ENCODE measurements at regions not wholly inside any gene's neighbourhood (a gene's known extent, or its start where the extent isn't known, plus 50 kb on each side); places are given as distances from the start of the nearest gene placed in this dataset.

DNA sequence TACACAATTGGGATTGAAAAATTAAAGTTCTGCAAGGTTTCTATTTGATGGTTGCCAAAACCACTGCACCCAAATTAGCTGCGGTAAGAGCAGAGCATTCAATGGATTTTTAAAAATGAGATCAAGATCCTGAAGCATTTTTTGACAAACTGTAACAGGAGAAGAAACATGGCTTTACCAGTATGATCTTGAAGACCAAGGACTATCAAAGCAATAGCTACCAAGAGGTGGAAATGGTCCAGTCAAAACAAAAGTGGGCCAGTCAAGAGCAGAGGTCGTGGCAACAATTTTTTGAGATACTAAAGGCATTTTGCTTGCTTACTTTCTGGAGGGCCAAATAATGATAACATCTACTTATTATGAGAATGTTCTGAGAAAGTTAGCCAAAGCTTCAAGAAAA is 186.8 kb downstream of the RDH14 start:
- no peak for DNase-seq

DNA sequence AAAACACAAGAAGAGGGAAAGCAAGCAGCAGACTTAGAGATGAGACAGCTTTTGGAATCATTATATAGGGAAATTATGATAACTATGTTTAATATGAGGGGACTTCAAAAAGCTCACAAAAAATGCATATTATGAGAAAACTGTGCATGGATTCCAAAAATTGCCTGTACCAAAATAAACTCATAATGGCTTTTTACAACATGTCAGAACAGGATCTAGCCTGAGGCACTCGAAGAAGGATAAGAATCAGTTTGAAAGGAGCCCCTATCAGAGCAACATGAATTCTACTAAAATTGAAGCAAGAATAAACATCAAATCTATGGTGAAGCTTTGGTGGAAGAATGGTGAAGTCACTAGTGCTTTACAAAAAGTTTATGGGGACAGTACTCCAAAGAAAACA is 187.4 kb downstream of the RDH14 start:
- DNase-seq, result no peak

DNA sequence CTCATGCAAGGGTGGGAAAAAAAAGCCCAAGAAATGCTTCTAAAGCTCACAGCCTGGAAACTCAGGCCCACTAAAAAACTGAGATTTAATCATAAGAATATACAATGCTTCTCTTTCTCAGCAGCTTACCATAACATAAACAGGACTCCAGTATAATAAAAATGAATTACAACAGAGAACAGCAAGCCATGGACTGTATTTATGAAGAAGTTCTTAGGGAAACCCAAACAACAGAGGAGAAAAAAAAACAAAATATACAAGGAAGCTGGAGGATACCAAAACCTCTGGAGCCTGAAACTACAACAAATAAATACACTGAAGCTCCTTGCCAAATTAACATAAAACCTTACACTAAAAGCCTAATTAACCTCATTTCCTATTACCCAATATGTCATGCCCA is 187.8 kb downstream of the RDH14 start:
- no peak for DNase-seq

DNA sequence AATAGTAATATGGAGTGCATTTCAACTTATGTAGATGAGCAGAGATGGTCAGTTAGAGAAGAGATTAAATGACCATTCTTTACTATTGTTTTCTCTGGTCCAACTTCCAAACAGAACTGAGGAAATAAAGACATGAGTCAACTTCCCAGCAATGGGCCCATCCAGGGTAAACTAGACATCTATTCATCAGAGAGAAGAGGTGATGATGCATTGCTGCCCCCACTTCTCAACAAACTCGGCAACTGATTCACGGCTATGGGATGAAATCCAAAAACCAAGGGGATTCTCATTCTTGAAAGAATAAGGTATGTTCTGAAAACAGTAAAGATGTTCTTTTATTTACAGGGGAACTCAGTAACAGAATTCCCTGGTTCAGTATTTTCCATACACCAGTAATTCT is 190.7 kb downstream of the RDH14 start:
- peak; percentile 69 for DNase-seq

DNA sequence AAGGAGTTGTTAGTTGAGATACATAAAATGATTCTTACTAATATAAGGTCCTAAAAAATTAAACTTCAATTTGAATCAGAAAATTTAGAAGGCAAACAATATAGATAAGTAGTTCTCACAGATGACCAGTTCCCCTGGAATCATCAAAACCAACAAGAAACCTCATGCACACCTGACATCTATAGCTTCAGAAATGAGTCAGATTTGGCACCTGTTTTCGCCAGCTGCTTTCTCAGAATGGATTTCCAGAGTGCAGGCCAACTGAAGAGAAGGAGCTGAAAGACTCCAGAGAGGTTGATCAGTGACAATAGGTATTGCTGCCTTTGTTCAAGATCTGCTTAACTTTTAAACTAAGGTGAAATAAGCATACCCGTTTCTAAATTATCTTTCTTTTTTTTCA is 192.4 kb downstream of the RDH14 start:
- DNase-seq, result no peak

DNA sequence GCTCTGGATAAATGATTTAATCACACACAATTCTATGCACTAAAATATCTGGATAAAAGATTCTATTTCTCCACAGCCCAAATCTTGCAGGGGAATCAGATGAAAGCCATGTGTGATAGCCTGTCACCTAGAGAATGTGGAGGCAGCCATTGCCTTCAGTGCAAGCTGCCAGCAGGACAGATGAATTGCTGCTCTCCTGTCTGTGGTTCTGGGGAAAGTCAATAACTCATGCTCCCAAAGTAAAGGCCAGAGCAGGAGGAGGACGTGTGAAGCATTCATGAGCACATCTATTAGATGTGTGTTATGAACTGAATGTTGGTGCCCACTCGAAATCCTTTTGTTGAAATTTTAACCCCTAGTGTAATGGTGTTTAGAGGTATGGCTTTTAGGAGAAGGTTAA is 195.1 kb downstream of the RDH14 start:
- DNase-seq, result no peak

DNA sequence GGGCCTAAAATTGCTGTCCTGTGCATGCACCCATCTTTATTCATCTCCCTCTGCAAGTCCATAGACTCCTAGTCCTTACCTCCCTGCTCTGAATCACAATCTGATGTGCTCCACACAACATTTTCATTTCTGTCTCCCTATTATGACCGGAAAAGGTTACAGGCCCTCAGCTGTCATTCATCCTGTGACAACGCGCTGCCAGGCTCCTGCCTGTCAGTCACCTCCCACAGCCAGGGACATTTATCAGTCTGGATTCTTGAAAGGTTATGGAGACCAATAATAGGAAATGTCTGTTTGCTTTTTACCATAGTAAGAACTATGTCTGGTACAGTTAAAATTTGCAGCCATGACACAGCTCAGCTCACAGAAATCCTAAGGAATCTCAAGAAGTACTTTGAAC is 197.1 kb downstream of the RDH14 start:
- DNase-seq, result no peak

DNA sequence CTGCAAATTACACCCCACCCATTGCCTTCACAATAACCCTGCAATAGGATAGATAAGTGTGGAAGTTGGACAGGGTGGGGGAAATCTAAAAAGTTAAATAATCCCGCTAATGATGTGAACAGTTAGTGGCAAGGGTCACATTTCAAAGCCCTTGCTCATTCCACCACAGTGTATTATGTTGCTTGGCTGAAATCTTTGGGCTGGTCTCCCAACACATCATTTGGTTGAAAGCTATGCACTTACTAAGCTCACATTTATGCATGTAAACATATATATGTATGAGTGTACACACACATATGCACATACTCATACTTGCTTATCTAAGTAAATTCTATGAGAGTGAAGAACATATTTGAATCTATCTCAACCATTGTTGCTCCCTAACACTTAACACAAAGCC is 197.8 kb downstream of the RDH14 start:
- peak; percentile 85 for DNase-seq

DNA sequence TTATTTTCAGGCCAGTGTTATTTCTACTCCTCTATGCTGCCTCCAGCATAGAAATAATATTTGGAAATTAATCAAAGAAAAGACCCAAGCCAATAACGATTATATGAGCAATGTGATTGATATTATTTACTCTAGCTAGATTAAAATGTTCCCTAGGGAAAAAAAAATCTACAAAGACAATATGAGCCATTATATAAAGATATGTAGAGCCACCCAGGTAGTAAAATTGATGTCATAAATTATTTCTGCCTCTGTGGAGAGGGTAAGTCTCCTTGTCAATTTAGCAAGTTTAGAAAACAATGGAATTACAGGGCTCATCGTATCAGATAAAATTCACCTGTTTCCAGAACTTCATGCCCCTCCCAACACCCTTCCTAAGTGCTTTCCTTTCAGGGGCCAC is 202.9 kb downstream of the RDH14 start:
- DNase-seq, result no peak

DNA sequence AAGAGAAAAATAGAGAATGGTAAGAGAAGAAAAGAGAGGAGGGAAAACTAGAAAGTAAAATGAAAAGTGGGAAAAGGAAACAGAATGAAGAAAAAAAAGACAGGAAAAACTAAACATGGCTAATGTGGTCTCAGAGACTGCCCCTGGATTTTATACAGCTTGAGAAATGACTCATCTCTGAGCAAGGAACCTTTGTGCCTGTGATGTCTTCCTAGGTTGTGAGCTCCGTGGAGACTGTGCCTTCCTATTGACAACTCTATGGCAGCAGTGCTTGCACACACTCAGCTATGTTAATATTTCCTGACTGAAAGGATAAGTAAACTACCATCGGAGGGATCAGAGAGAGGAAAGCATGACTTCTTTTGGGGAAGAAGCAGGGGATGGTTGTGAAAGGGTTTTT is 203.8 kb downstream of the RDH14 start:
- DNase-seq, result peak; percentile 52

DNA sequence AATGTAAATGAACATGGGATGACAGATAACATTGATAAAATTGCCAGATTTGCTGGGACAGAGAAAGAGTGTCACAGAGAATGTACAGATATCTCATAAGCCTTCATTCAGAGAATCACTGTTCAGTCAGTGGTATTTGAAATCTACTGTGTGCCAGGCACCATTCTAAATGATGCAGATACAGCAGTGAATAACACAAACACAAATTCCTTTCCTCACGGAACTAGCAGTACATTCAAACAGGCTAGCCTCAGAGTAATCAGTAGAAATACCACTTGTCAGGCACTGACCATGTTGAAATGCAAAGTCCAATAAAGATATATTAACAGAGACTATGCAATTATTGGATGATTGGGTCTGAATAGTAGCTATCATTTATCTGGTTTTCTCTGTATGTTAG is 211.0 kb downstream of the RDH14 start:
- DNase-seq, result no peak

DNA sequence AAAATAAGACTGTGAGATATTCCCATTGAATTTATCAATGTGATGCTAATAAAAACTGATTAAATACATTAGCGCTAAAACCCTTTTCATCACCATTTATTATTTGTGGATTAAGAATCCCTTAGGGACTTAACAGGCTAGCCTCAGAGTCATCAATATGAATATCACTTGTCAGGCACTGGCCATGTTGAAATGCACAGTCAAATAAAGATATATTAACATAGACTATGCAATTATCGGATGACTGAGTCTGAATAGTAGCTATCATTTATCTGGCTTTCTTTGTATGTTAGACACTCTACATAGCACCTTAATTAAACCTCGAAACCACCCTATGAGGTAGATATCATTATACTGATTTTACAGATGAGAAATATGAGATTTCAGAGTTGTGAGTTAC is 213.6 kb downstream of the RDH14 start:
- no peak for DNase-seq

DNA sequence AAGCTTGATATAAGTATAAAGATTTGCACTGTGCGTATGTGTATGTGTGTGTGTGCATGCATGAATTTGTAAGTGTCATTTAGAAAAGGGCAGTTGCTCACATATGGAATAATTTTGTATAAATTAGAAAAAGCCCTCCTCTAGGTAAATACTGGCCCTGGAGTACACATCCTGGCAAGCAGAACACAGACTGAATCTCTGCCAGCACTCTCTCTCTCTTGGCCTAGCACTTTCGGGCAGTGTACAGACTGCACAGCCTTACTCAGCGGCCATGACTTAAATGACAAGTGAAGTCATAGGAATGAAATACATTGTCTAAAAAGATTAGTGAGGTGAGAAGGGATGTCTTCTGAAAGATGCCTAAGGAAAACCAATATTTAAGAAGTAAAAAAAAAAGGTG is 214.1 kb downstream of the RDH14 start:
- no peak for DNase-seq

DNA sequence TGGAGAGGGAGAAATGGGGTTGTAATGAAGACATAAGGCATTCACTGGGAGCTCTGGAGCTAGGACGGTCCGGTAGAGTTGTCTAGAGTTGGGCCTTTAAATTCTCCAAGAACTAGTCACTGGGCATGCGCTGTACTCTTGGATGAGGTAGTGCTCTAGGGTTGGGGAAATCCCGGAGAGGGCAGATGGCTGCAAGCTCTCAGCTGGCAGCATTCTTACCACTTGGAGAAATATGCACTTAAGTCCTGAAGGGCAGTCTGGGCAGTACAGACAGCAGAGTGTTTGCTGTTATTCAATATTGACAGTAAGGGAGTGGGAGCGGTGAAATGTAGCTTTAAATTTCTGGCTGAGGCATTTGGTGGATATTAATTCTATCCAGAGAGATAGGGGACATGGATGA is 214.6 kb downstream of the RDH14 start:
- no peak for DNase-seq

DNA sequence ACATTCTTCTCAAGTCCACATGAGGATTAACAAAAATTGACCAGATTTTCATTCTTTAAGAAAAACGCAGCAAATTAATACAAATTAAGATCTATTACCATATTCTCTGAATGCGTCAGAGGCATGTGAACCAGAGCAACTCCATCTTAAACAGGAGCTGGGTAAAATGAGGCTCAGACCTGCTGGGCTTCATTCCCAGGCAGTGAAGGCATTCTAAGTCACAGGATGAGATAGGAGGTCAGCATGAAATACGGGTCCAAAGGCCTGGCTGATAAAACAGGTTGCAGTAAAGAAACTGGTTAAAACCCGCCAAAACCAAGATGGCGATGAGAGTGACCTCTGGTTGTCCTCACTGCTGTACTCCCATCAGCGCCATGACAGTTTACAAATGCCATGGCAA is 217.6 kb downstream of the RDH14 start:
- no peak for DNase-seq

DNA sequence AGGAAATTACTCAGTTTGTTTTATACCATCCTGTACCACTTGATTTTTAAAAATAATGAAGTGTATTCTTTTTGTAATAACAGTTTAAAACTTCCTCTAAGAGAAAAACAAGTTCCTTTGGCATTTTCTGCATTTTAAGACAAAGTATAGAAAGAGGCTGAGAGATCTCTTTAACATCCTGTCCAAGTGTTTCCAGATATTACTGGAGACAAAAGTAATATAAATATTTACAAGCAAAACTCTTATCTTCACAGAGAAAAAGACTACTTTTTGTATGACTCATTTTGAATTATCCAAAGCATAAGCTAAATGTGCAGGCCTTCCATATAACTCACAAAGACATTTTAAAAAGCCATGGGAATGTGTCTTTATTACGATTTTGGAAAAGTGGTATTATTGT is 221.1 kb downstream of the RDH14 start:
- DNase-seq, result peak; percentile 11

DNA sequence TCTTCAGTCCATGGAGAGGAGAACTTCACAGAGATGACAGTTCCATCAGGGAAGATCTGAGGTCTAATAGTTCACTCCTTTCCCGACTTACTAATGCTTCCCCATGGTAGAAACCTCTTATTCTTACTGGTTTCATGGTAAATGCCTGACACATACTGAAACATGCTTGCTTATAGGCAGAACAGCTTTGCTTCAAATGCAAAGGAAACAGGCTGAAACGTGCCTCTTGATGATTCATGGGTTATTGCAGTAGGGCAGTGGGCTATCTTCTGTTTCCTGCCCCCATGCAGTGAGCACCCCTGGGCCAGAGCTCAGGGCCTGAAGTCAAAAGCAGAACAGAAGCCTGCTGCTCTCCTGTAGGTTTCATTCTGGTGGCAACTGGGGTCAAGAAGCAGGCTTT is 223.5 kb downstream of the RDH14 start:
- DNase-seq, result no peak

DNA sequence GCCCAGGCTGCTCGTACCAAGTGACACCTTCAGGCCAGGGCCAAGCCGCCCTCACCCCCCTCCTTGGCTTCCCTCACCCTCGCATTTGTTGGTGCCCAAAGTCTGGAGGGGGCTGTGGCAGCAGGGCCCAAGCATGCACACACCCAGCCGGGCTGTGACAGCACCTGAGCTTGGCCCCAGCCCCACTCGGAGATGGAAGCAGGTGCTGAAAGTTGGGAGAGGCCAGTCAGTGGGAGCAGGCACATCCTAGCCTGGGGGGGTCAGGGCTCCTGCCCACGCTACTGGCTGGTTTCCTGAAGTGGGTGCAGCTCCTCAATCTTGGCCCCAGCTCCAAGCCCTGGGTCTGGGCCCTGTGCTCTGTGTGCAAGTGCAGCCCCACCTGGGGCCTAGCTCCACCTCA is 228.0 kb downstream of the RDH14 start:
- DNase-seq, result no peak

DNA sequence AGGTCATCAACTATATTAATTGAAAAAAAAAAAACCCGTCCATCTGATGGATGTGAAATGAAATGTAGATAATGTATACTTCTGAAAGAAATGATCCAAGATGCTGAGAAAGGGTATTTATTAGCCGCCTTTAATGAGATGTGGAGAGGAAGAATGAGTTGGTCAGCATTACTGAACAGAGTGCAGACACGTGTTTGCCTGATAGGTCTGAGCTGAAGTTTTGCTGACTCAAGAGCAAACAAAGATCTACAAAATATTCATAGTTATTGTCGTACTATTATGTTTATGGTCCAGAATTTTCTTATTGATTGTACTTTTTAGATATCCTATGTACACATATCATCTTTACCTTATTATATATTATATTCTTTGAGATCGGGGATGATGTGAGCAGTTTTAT is 235.3 kb downstream of the RDH14 start:
- DNase-seq, result no peak

DNA sequence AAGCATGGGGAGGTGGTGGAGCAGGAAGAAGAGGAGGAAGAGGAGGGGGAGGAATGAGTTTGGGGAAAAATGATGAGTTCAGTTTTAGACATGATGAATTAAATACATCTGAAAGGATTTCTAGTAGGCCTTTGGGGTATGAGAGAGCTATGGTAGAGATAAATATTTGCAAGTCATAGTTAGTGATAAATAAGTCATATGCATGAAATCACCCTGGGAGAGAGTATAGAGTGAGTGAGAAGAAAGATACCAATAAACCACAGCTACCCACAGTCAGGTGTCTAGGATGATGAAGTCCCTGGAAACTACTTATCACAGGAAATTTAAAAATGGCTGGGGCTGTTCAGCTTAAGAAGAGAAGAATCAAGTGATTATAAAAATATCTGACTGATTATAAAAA is 240.5 kb downstream of the RDH14 start:
- DNase-seq, result no peak

DNA sequence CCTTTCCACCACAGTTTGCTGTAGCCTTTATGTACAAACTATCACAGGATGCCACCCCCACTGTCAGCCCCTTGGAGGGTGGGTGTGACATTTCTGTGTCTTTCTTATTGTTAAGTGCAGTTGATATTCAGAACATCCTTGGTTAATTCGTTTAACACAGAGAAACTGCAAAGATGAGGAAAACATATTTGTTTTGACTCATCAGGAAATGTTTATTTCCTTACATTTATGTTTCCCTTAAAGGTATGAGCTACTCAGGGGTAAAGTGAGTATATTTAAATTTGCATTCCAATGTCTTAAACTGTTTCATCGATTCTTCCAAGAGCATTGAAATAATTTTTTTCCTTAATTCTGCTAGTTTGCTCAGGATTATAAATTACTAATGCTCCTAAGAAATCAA is 243.4 kb downstream of the RDH14 start:
- DNase-seq, result no peak

DNA sequence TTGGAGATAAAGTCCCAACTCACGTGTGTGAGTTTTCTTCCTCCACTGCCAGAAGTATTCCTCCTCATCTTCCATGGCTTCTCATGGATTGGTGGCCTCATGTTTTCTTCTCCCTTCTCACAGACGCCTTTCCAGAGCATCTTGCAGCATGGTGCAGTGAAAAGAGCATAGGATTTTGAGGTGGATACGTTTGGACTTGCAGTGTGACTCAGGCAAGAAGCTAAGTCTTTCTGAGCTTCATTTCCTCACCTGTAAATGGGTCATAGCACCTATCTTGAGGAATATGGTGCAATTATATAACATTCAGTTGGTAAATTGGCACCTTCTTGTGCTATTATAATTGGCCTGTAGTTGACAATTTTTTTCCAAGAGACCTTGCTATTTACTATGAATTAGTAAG is 247.6 kb downstream of the RDH14 start:
- no peak for DNase-seq

DNA sequence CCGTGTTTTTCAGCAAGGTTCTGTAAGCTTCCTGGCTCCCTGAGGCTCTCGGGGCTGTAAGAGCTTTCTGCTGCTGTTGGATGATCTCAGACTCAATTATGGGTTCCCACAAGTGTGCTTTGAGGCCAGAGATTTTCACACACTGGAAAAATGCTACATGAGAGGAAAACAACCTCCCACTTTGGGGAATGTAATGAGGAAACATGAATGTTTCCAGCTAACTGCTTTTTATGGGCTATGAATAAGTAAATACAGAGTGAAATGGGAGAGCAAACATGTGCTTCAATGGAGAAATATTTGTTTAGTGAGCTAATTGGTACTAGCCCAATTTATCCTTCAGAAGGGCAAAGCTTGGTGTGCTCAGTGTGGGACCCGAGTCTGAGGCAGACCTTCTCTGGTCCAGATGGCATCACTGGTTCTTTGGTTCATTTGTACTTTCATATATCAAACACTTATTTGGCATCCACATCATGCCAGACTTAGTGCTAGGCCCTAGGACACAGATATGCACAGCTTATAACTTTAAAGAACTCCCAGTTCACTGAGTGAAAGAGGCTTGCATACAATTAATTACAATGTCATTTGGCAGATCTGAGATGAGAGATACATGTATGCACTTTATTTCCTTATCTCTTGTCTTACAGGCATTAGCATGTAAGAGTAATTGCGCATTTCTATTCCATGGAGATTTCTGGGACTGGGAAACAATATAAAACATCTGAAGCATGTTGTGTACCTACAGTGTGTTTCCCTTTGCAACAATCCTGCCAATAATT is 248.8 kb downstream of the RDH14 start:
- DNase-seq, result peak; percentile 73

DNA sequence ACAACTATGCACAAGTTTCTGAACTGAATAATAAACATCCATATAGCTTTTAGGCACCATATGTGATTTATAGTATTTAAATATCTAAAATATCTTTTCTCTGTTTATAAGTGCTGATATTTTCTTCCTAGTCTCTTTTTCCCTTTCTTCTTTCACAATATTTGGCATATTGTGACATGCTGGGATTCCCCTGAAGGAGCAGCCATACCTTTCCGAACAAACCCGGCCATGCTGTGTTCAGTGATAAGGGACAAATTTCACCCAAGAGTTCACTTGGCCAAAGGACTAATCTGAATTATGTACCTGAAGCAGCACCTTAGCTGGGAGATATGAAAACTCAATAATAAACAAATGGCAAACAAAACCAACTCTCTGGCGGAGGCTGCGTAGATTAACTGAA is 250.8 kb downstream of the RDH14 start:
- no peak for DNase-seq

DNA sequence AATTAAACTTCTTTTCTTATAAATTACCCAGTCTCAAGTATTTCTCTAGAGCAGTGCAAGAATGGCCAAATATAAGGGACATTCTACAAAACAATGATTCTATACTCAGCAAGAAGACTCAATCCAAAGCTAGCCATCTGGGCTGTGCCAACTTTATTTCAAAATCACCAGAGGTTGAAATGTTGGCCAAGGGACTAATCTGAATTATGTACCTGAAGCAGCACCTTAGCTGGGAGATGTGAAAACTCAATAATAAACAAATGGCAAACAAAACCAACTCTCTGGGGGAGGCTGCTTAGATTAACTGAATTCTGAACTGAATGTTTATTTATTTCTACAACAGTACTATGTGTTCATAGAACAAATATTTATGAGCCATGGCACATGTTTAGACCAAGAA is 251.3 kb downstream of the RDH14 start:
- DNase-seq, result no peak

DNA sequence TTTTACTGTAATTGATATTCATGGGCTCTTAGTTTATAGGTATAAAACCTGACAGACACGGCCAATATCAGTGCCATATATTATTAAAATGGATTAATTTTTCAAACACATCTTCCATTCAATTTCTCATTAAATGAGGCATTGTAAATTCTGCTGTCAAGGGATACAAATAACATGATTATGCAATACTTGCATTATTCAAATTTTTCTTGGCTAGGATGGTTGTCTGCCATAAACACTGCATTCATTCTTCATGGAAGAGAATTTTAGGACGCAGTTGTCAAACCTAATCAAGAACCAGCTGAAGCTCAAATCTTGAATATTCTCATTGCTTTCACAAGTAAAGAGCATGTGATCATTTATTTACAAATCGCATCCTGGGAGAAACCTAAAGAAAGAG is 255.6 kb downstream of the RDH14 start:
- DNase-seq, result no peak

All from fibroblast of skin of right quadriceps (primary cell).